Mesenchymal stem cell (in vitro differentiated cells and primary cell): ENCODE measurements at regions not wholly inside any gene's neighbourhood (a gene's known extent, or its start where the extent isn't known, plus 50 kb on each side); places are given as distances from the start of the nearest gene placed in this dataset.

Source experiments
- DNase-seq: peaks from one replicate; pipeline ENCODE4 v3.0.0-alpha.2; 2013
- H2AFZ ChIP-seq: one replicate; pipeline ENCODE4 v1.6.1; 2013; ENCODE audit warnings: low read depth, mild to moderate bottlenecking, control low read depth, inconsistent platforms, low read length, moderate library complexity
- H2AK5ac ChIP-seq: 2 replicates; pipeline ENCODE4 v1.6.1; 2013; ENCODE audit warnings: low read length, moderate library complexity, mild to moderate bottlenecking, inconsistent platforms; ENCODE audit not compliant: severe bottlenecking
- H2BK120ac ChIP-seq: one replicate; pipeline ENCODE4 v1.6.1; 2013; ENCODE audit warnings: low read depth, mild to moderate bottlenecking, inconsistent platforms, low read length, moderate library complexity
- H2BK12ac ChIP-seq, 2 experiments: one replicate each; pipeline ENCODE4 v1.6.1; 2013; ENCODE audit warnings: inconsistent platforms in 2 of 2, low read length in 2 of 2, mild to moderate bottlenecking in 2 of 2, moderate library complexity in 2 of 2, control low read depth in 1 of 2
- H2BK15ac ChIP-seq: one replicate; pipeline ENCODE4 v1.6.1; 2013; ENCODE audit warnings: mild to moderate bottlenecking, low read depth, inconsistent platforms; ENCODE audit not compliant: poor library complexity, severe bottlenecking
- H2BK5ac ChIP-seq: 2 replicates; pipeline ENCODE4 v1.6.1; 2013; ENCODE audit warnings: low read depth, mild to moderate bottlenecking, low read length, control low read depth, inconsistent platforms; ENCODE audit not compliant: poor library complexity, severe bottlenecking
- H3K14ac ChIP-seq, 2 experiments: one replicate each; pipeline ENCODE4 v1.6.1; 2013; ENCODE audit warnings: inconsistent platforms in 2 of 2, low read length in 2 of 2, control low read depth in 1 of 2, mild to moderate bottlenecking in 1 of 2, moderate library complexity in 1 of 2
- H3K18ac ChIP-seq, 2 experiments: one replicate each; pipeline ENCODE4 v1.6.1; 2013; ENCODE audit warnings: inconsistent platforms in 2 of 2, low read length in 2 of 2, control low read depth in 1 of 2, low read depth in 1 of 2, mild to moderate bottlenecking in 1 of 2
- H3K23ac ChIP-seq, 2 experiments: one replicate each; pipeline ENCODE4 v1.6.1; 2013; ENCODE audit warnings: inconsistent platforms in 2 of 2, low read length in 2 of 2, mild to moderate bottlenecking in 2 of 2, moderate library complexity in 2 of 2, control low read depth in 1 of 2
- H3K27ac ChIP-seq: 2 replicates; pipeline ENCODE4 v1.5.1; 2013; ENCODE audit warnings: mild to moderate bottlenecking, moderate library complexity, low read length, control low read depth, inconsistent platforms; ENCODE audit not compliant: poor library complexity, severe bottlenecking
- H3K27me3 ChIP-seq, 2 experiments: 2 replicates each; pipeline versions ENCODE4 v1.6.1 to v1.7.0; 2013; ENCODE audit warnings: low read length in 2 of 2, mild to moderate bottlenecking in 2 of 2, moderate library complexity in 2 of 2, control low read depth in 1 of 2, inconsistent platforms in 1 of 2; ENCODE audit not compliant: control insufficient read depth in 1 of 2, insufficient read depth in 1 of 2
- H3K36me3 ChIP-seq, 2 experiments: 2 replicates each; pipeline versions ENCODE4 v1.6.1 to v1.7.0; 2013; ENCODE audit warnings: low read length in 2 of 2, control low read depth in 1 of 2, inconsistent platforms in 1 of 2, low read depth in 1 of 2, mild to moderate bottlenecking in 1 of 2; ENCODE audit not compliant: insufficient read depth in 2 of 2, control insufficient read depth in 1 of 2
- H3K4ac ChIP-seq, 2 experiments: one replicate each; pipeline ENCODE4 v1.6.1; 2013; ENCODE audit warnings: inconsistent platforms in 2 of 2, low read length in 2 of 2, mild to moderate bottlenecking in 2 of 2, moderate library complexity in 2 of 2, control low read depth in 1 of 2, low read depth in 1 of 2
- H3K4me1 ChIP-seq: 2 replicates; pipeline ENCODE4 v1.6.1; 2013; ENCODE audit warnings: low read depth, low read length, control low read depth; ENCODE audit not compliant: control insufficient read depth, insufficient read depth
- H3K4me2 ChIP-seq: 2 replicates; pipeline ENCODE4 v1.6.1; 2013; ENCODE audit warnings: low read length, mild to moderate bottlenecking, inconsistent platforms; ENCODE audit not compliant: poor library complexity, severe bottlenecking
- H3K4me3 ChIP-seq, 2 experiments: 2 replicates each; pipeline versions ENCODE4 v1.5.1 to v1.7.0; 2013; ENCODE audit warnings: low read length in 2 of 2, mild to moderate bottlenecking in 2 of 2, control low read depth in 1 of 2, low read depth in 1 of 2; ENCODE audit not compliant: insufficient read depth in 1 of 2
- H3K79me1 ChIP-seq: replicated peaks from 2 replicates; pipeline ENCODE4 v1.6.1; 2013; ENCODE audit warnings: mild to moderate bottlenecking, control low read depth, low read length, inconsistent platforms; ENCODE audit not compliant: poor library complexity, severe bottlenecking
- H3K9ac ChIP-seq: 2 replicates; pipeline ENCODE4 v1.7.0; 2013; ENCODE audit warnings: mild to moderate bottlenecking, low read length, moderate library complexity
- H3K9me3 ChIP-seq: 2 replicates; pipeline ENCODE4 v1.7.0; 2013; ENCODE audit warnings: mild to moderate bottlenecking, low read length; ENCODE audit not compliant: control insufficient read depth
- H4K8ac ChIP-seq: one replicate; pipeline ENCODE4 v1.6.1; 2013; ENCODE audit warnings: inconsistent platforms, mild to moderate bottlenecking, low read length, moderate library complexity
- H4K91ac ChIP-seq: one replicate; pipeline ENCODE4 v1.6.1; 2013; ENCODE audit warnings: mild to moderate bottlenecking, low read length, inconsistent platforms
- WGBS: methylation state at CpG from one replicate; pipeline ENCODE4 v1.1.7; 2013; ENCODE audit warnings: mixed read lengths; 5-methylcytosine and 5-hydroxymethylcytosine counted together

- Histone ChIP-seq H3K23ac (no peak overlapping the region), H3K18ac (no peak overlapping the region), H3K4me3 (no peak overlapping the region), H3K4me2 (no peak overlapping the region), H4K91ac (no peak overlapping the region), H4K8ac (no peak overlapping the region), H3K27ac (no peak overlapping the region), H2AFZ (no peak overlapping the region), H2BK15ac (no peak overlapping the region), H3K4me1 (no peaks in the 10 kb centered on the region), H2BK12ac (no peak overlapping the region), H3K79me1 (no peaks in the 10 kb centered on the region), H3K14ac (no peak overlapping the region), H3K9me3 (no peaks in the 10 kb centered on the region), H3K36me3 (no peaks in the 10 kb centered on the region), H3K27me3 (no peaks in the 10 kb centered on the region), H3K4ac (no peak overlapping the region), H3K9ac (no peak overlapping the region), H2AK5ac (no peak overlapping the region), H2BK120ac (no peak overlapping the region), H2BK5ac (no peak overlapping the region)
- peak; percentile 13 for DNase-seq
- 90% methylated on average over 4 of the region's 4 CpGs for WGBS
Measured at GRCh38 chr1:83000286-83000685, 998.6 kb downstream of the TTLL7 start.

GRCh38 chr1:82995951-82996350 lies 1003.0 kb downstream of the TTLL7 start:
- H2AFZ ChIP-seq: no peak overlapping the region
- H3K79me1 ChIP-seq: no peaks in the 10 kb centered on the region
- no peak for DNase-seq
- H3K27me3 ChIP-seq: no peaks in the 10 kb centered on the region
- no peak overlapping the region for H4K91ac ChIP-seq
- no peaks in the 10 kb centered on the region for H3K36me3 ChIP-seq
- no peak overlapping the region for H3K18ac ChIP-seq
- no peak overlapping the region for H3K4ac ChIP-seq
- H2AK5ac ChIP-seq: no peak overlapping the region
- H3K4me1 ChIP-seq: peaks cover 2% of the 10 kb centered on the region
- H4K8ac ChIP-seq: no peak overlapping the region
- H3K14ac ChIP-seq: no peak overlapping the region
- H3K23ac ChIP-seq: no peak overlapping the region
- H3K27ac ChIP-seq: peak overlapping the region; percentile 64
- H2BK5ac ChIP-seq: no peak overlapping the region
- no peak overlapping the region for H3K4me3 ChIP-seq
- H3K9me3 ChIP-seq: no peaks in the 10 kb centered on the region
- H3K4me2 ChIP-seq: no peak overlapping the region
- no peak overlapping the region for H2BK12ac ChIP-seq
- WGBS: 100% methylated on average over 1 of the region's 2 CpGs
- no peak overlapping the region for H2BK120ac ChIP-seq
- no peak overlapping the region for H2BK15ac ChIP-seq
- no peak overlapping the region for H3K9ac ChIP-seq

DNA sequence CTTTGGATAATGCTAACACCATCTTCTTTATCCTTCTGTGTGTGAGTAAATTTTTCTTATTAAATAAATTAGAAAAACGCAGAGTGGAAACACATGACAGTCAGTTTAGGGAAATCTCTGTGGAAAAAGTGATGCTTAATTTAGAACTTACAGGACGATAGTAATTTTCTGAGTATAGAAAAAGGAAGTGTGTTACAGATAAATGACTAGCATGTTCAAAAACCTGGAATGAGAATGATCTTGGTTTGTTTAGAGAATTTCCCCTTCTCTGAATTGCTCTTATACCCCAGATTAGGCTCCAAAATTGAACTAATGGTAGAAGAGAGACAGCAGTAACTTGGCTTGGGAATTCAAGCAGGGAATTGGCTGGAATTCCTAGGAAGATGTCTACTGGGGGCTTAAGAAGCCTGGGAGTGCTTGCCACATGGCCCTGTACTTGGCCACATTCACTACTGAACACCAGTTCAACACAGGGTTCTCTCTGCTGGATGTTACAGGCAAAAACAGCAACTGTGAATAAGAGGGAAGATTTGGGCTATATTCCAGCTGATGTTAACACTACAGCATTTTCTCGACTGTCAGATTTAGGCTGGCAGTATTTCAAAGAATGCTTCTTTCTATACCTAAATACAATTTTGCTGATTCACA lies 1004.2 kb downstream of the TTLL7 start:
- H3K4me3 ChIP-seq: no peak overlapping the region
- H3K4me1 ChIP-seq: peaks cover 2% of the 10 kb centered on the region
- no peaks in the 10 kb centered on the region for H3K27me3 ChIP-seq
- no peak overlapping the region for H2BK120ac ChIP-seq
- no peak overlapping the region for H3K27ac ChIP-seq
- no peak overlapping the region for H3K4ac ChIP-seq
- no peak overlapping the region for H3K4me2 ChIP-seq
- H2AFZ ChIP-seq: no peak overlapping the region
- no peak overlapping the region for H2BK5ac ChIP-seq
- H3K23ac ChIP-seq: no peak overlapping the region
- no peak overlapping the region for H2BK15ac ChIP-seq
- H3K36me3 ChIP-seq: no peaks in the 10 kb centered on the region
- no peaks in the 10 kb centered on the region for H3K79me1 ChIP-seq
- 88% methylated on average over 2 of the region's 3 CpGs for WGBS
- no peaks in the 10 kb centered on the region for H3K9me3 ChIP-seq
- H2AK5ac ChIP-seq: peak overlapping the region; percentile 2
- no peak overlapping the region for H4K8ac ChIP-seq
- no peak for DNase-seq
- H3K18ac ChIP-seq: no peak overlapping the region
- no peak overlapping the region for H3K14ac ChIP-seq
- no peak overlapping the region for H2BK12ac ChIP-seq
- H3K9ac ChIP-seq: no peak overlapping the region
- H4K91ac ChIP-seq: no peak overlapping the region

DNA sequence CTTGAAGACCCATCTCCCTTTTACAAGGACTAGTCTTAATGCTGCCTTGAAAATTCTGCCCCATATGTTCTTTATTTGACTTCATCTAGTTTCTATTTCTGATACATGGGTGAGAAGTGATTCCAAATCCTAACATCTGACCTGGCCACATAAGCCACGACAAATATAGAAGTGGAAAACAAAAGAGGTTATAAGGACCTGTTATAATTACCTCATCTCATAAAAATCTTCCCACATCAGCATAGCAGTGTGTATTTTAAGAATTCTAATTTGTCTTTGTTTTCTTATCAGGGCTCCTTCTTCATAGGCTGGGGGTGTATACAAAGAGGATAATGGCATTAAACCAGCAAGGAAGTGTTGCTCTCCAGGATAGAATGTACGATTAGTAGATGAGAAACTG lies 1007.4 kb downstream of the TTLL7 start:
- no peak overlapping the region for H4K8ac ChIP-seq
- DNase-seq: no peak
- 88% methylated on average over 1 of the region's 2 CpGs for WGBS

More for the DNA sequence above, 1007.4 kb downstream of the TTLL7 start:
- peaks cover 2% of the 10 kb centered on the region for H3K4me1 ChIP-seq
- H2BK15ac ChIP-seq: no peak overlapping the region
- H3K27ac ChIP-seq: no peak overlapping the region
- H2BK5ac ChIP-seq: no peak overlapping the region
- no peak overlapping the region for H3K14ac ChIP-seq
- no peak overlapping the region for H2BK120ac ChIP-seq
- H3K18ac ChIP-seq: no peak overlapping the region
- no peaks in the 10 kb centered on the region for H3K36me3 ChIP-seq
- no peaks in the 10 kb centered on the region for H3K79me1 ChIP-seq
- H2AFZ ChIP-seq: no peak overlapping the region
- H2BK12ac ChIP-seq: no peak overlapping the region
- H3K4me2 ChIP-seq: no peak overlapping the region
- no peak overlapping the region for H4K91ac ChIP-seq
- H3K9ac ChIP-seq: no peak overlapping the region
- H2AK5ac ChIP-seq: no peak overlapping the region
- H3K4ac ChIP-seq: no peak overlapping the region
- no peak overlapping the region for H3K23ac ChIP-seq
- H3K27me3 ChIP-seq: no peaks in the 10 kb centered on the region
- no peaks in the 10 kb centered on the region for H3K9me3 ChIP-seq
- no peak overlapping the region for H3K4me3 ChIP-seq
